ENCODE measurements at regions not wholly inside any gene's neighbourhood (a gene's known extent, or its start where the extent isn't known, plus 50 kb on each side); places are given as distances from the start of the nearest gene placed in this dataset.

DNA sequence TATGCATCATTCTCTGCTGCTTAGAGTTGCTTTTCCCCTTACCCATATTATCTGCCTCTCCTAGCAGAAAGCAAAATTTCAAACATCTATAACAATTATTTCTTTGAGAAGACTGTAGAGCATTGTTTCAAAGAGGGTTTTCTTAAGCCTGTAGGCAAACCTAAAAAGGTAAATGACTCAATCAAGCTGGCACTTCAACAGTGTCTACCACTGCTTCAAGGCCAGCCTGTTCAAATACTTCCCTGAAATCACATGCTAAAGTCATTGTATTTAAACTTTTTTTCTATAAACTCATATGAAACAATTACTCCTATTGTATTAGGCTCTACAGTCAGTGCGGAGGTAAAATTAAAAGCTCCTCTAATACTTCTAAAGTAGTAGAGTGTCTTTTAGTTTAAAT, 87.1 kb downstream of the OGFRL1 start:
- DNase-seq, result no peak
- Mint-ChIP-seq H3K4me1 (no peaks in the 10 kb centered on the region), H3K4me3 (no peak overlapping the region), H3K27me3 (ENCODE audit: low read depth, poor library complexity) (no peaks in the 10 kb centered on the region), H3K36me3 (ENCODE audit: low read depth) (peaks cover 9% of the 10 kb centered on the region), H3K9me3 (peaks cover 7% of the 10 kb centered on the region), H3K27ac (no peak overlapping the region)
- TF ChIP-seq, protein P1, sequence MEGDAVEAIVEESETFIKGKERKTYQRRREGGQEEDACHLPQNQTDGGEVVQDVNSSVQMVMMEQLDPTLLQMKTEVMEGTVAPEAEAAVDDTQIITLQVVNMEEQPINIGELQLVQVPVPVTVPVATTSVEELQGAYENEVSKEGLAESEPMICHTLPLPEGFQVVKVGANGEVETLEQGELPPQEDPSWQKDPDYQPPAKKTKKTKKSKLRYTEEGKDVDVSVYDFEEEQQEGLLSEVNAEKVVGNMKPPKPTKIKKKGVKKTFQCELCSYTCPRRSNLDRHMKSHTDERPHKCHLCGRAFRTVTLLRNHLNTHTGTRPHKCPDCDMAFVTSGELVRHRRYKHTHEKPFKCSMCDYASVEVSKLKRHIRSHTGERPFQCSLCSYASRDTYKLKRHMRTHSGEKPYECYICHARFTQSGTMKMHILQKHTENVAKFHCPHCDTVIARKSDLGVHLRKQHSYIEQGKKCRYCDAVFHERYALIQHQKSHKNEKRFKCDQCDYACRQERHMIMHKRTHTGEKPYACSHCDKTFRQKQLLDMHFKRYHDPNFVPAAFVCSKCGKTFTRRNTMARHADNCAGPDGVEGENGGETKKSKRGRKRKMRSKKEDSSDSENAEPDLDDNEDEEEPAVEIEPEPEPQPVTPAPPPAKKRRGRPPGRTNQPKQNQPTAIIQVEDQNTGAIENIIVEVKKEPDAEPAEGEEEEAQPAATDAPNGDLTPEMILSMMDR (IDR thresholded peaks at IDR 0.05), result no peak

DNA sequence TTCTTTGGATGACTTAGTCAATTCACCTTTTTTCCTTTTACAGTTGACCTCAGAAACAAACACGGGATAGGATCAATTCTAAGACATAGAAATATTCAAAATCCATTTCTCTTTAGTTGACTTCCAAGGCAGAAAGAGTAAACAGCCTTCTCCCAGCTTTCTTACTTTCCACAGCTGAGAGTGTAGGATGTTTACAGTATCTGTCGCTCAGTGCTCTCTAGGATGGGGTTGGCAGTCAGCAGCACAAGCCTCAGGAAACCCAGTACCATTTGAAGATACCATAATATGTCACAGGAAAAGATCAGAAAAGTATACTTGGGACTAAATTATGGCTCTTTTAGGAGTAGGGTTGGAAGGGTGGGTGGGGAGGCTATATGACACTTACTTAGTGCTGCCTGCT, 88.2 kb downstream of the OGFRL1 start:
- DNase-seq, result no peak
- Mint-ChIP-seq H3K9me3 (peaks cover 7% of the 10 kb centered on the region), H3K4me1 (no peaks in the 10 kb centered on the region), H3K27ac (no peak overlapping the region), H3K27me3 (ENCODE audit: low read depth, poor library complexity) (no peaks in the 10 kb centered on the region), H3K36me3 (ENCODE audit: low read depth) (peaks cover 9% of the 10 kb centered on the region), H3K4me3 (no peak overlapping the region)
- TF ChIP-seq, protein P1 (IDR thresholded peaks at IDR 0.05), result no peak

DNA sequence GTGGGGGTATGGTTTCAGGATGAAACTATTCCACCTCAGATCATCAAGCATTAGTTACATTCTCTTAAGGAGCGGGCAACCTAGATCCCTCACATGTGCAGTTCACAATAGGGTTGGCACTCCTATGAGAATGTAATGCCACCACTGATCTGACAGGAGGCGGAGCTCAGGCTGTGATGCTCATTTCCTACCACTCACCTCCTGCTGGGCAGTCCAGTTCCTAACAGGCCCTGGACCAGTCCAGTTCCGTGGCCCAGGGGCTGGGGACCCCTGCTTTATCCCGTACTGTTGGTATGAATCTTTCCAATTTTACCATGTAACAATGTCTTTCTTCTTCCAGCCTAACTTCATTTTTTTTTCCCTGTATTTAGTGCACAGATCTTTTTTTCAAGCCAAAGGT, 94.9 kb downstream of the OGFRL1 start:
- no peaks in the 10 kb centered on the region for H3K36me3 Mint-ChIP-seq (ENCODE audit: low read depth)
- no peaks in the 10 kb centered on the region for H3K9me3 Mint-ChIP-seq
- H3K4me1 Mint-ChIP-seq, result peaks cover 5% of the 10 kb centered on the region
- peak; percentile 16 for DNase-seq
- H3K4me3 Mint-ChIP-seq, result no peak overlapping the region
- TF ChIP-seq, protein P1 (IDR thresholded peaks at IDR 0.05), result no peak
- H3K27ac Mint-ChIP-seq, result no peak overlapping the region
- H3K27me3 Mint-ChIP-seq (ENCODE audit: low read depth, poor library complexity), result no peaks in the 10 kb centered on the region

DNA sequence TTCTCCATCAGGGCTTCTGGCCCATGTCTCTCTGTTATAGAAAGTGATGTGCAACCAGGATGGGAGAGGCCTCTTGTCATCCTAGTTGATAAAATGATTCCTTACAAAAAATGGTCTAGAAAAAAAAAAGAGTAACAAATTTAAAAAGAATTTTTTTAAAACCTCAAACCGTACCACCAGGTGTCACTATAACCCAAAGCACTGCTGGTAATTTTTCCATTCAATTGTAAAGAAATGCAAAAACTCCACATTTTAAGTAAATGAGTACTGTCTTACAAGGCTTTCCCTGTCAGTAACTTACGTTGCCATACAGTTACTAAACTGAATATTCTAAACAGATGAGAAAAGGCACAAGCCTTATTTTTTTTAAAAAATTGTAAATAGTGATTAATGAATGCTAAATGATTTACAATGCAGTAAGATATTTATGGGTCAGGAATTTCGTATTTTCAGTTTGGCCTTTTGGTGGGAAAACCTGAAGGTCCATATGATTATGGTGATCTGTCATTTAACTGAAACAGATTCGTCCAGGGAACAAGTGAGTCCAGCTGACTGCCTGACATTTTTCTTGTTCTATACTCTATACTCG, 95.4 kb downstream of the OGFRL1 start:
- no peak overlapping the region for H3K27ac Mint-ChIP-seq
- no peak overlapping the region for H3K4me3 Mint-ChIP-seq
- H3K27me3 Mint-ChIP-seq (ENCODE audit: low read depth, poor library complexity), result no peaks in the 10 kb centered on the region
- H3K9me3 Mint-ChIP-seq, result no peaks in the 10 kb centered on the region
- H3K4me1 Mint-ChIP-seq, result peaks cover 7% of the 10 kb centered on the region
- DNase-seq, result peak; percentile 25
- TF ChIP-seq, protein P1 (IDR thresholded peaks at IDR 0.05), result peak; percentile 71
- H3K36me3 Mint-ChIP-seq (ENCODE audit: low read depth), result no peaks in the 10 kb centered on the region

DNA sequence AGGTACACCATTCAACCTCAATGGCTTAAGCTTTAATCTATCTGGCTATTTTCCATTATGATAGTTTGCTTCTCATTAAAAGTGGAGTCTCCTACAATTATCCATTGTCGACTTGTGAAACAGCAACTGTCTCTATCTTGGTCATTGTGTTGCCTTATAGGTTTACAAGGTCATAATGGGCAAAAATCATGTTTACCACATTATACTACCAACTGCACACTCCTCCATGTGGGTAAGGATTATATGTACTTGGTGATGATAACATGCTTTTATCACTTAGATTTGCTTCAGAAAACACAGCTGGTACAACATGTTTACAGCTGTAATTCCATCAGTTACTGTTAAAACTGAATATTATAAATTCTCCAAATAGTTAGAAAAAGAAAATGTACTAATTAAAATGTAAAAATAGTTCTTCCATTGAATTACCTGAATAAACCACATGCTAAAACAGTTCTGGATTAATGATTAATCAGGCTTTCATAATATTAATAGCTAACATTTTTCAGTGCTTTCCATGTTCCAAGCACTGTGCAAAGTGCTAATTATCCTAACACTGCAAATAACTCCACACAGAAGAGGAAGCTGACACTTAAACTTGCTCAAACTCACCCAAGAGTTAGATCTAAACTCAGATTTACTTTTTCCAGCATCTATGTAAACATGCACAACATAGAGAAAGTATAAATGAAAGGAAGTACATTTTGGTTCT, 96.7 kb downstream of the OGFRL1 start:
- Mint-ChIP-seq H3K9me3 (no peaks in the 10 kb centered on the region), H3K27ac (no peak overlapping the region), H3K4me3 (no peak overlapping the region), H3K27me3 (ENCODE audit: low read depth, poor library complexity) (no peaks in the 10 kb centered on the region), H3K36me3 (ENCODE audit: low read depth) (no peaks in the 10 kb centered on the region), H3K4me1 (peaks cover 15% of the 10 kb centered on the region)
- TF ChIP-seq, protein P1 (IDR thresholded peaks at IDR 0.05), result no peak
- no peak for DNase-seq

DNA sequence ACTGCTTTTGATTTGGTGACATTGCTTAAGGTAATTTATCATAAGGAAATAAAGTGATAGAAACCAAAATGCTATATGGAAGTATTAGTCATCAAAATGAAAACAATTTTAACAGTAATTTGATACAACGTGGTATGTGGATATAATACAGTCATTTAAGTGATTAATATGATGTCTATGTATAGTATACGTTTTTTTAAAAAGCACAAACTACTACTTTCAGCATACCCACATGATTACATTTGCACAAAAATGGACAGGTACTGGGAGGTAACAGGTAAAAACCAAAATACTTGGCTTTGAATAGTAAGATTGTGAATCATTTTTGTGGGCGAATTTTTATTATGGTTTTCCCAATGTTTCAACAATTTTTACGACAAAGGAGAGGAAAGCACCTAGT, 97.6 kb downstream of the OGFRL1 start:
- DNase-seq, result no peak
- H3K4me1 Mint-ChIP-seq, result peaks cover 25% of the 10 kb centered on the region

More for the DNA sequence above, 97.6 kb downstream of the OGFRL1 start:
- TF ChIP-seq, protein P1 (IDR thresholded peaks at IDR 0.05), result no peak
- no peaks in the 10 kb centered on the region for H3K27me3 Mint-ChIP-seq (ENCODE audit: low read depth, poor library complexity)
- no peak overlapping the region for H3K27ac Mint-ChIP-seq
- no peaks in the 10 kb centered on the region for H3K9me3 Mint-ChIP-seq
- no peak overlapping the region for H3K4me3 Mint-ChIP-seq
- H3K36me3 Mint-ChIP-seq (ENCODE audit: low read depth), result no peaks in the 10 kb centered on the region

All from nephron progenitor cell (in vitro differentiated cells).